Adrenal gland (tissue), 5 donors: ENCODE measurements at regions not wholly inside any gene's neighbourhood (a gene's known extent, or its start where the extent isn't known, plus 50 kb on each side); places are given as distances from the start of the nearest gene placed in this dataset.

Source experiments
- CTCF ChIP-seq, 6 experiments: fragments of 450-650 bp in 4 of 6; fragments of 200-600 bp in 2 of 6; sonication (generic) in 1 of 6; IDR thresholded peaks; 1 replicate in 5 of 6; 2 replicates in 1 of 6; pipeline versions ENCODE4 v1.5.1 to v1.8.0; 2016 to 2021; ENCODE audit warnings: antibody characterized with exemption in 6 of 6, mild to moderate bottlenecking in 2 of 6, moderate library complexity in 1 of 6
- POLR2A ChIP-seq, 2 donors: fragments of 450-650 bp; IDR thresholded peaks; one replicate each; pipeline ENCODE4 v1.6.1; 2017; ENCODE audit warnings: antibody characterized with exemption in 2 of 2, mild to moderate bottlenecking in 2 of 2, moderate library complexity in 1 of 2
- donor health status: DM: no; HTN: no; CAD: no.

- no peak for TF ChIP-seq CTCF (IDR thresholded peaks at IDR 0.05)
- TF ChIP-seq POLR2A (IDR thresholded peaks at IDR 0.05), result no peak
Observed at GRCh38 chr1:18554597-18554996, 73.9 kb downstream of the KLHDC7A start.
